ENCODE measurements at regions not wholly inside any gene's neighbourhood (a gene's known extent, or its start where the extent isn't known, plus 50 kb on each side); places are given as distances from the start of the nearest gene placed in this dataset.

- Histone ChIP-seq H3K36me3 (no peaks in the 10 kb centered on the region), H3K4me3 (ENCODE audit: low read depth in 1 of 2, low read length in 1 of 2) (no peak overlapping the region), H3K27me3 (no peaks in the 10 kb centered on the region), H3K4me1 (ENCODE audit: control insufficient read depth in 1 of 2, insufficient read depth in 1 of 2, low read depth in 1 of 2, low read length in 1 of 2) (no peaks in the 10 kb centered on the region), H3K9me3 (no peaks in the 10 kb centered on the region), H3K27ac (no peak overlapping the region)
- TF ChIP-seq, protein P1, sequence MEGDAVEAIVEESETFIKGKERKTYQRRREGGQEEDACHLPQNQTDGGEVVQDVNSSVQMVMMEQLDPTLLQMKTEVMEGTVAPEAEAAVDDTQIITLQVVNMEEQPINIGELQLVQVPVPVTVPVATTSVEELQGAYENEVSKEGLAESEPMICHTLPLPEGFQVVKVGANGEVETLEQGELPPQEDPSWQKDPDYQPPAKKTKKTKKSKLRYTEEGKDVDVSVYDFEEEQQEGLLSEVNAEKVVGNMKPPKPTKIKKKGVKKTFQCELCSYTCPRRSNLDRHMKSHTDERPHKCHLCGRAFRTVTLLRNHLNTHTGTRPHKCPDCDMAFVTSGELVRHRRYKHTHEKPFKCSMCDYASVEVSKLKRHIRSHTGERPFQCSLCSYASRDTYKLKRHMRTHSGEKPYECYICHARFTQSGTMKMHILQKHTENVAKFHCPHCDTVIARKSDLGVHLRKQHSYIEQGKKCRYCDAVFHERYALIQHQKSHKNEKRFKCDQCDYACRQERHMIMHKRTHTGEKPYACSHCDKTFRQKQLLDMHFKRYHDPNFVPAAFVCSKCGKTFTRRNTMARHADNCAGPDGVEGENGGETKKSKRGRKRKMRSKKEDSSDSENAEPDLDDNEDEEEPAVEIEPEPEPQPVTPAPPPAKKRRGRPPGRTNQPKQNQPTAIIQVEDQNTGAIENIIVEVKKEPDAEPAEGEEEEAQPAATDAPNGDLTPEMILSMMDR (IDR thresholded peaks at IDR 0.05), result no peak
These were observed 581.5 kb upstream of the KLF12 start for GRCh38 chr13:74715718-74716117.

DNA sequence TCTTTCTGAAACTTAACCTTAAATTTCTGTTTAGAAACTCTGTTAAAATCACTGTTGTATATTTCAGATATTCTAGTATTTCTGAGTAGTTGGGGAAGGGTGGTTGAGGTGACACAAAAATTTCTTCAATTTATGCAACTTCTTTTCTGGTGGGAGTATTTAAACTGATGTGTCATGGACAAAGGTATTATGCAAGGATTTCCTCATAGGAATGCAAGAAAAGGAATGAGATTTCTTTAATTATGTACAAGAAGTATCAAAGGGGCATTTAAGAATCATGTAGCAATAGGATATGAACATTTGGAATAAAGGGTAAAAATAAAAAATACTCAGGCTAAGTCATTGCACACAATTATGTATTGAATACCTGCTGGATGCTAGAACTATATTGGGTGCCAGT lies 575.8 kb upstream of the KLF12 start:
- no peaks in the 10 kb centered on the region for H3K9me3 ChIP-seq
- TF ChIP-seq, protein P1 (IDR thresholded peaks at IDR 0.05), result no peak
- no peaks in the 10 kb centered on the region for H3K4me1 ChIP-seq (ENCODE audit: control insufficient read depth in 1 of 2, insufficient read depth in 1 of 2, low read depth in 1 of 2, low read length in 1 of 2)
- H3K27ac ChIP-seq, result no peak overlapping the region
- H3K36me3 ChIP-seq, result no peaks in the 10 kb centered on the region
- no peaks in the 10 kb centered on the region for H3K27me3 ChIP-seq
- no peak overlapping the region for H3K4me3 ChIP-seq (ENCODE audit: low read depth in 1 of 2, low read length in 1 of 2)

- Histone ChIP-seq H3K27me3 (no peaks in the 10 kb centered on the region), H3K36me3 (no peaks in the 10 kb centered on the region), H3K9me3 (no peaks in the 10 kb centered on the region), H3K4me3 (ENCODE audit: low read depth in 1 of 2, low read length in 1 of 2) (no peak overlapping the region), H3K4me1 (ENCODE audit: control insufficient read depth in 1 of 2, insufficient read depth in 1 of 2, low read depth in 1 of 2, low read length in 1 of 2) (no peaks in the 10 kb centered on the region), H3K27ac (no peak overlapping the region)
- TF ChIP-seq, protein P1 (IDR thresholded peaks at IDR 0.05), result no peak
These were observed 575.0 kb upstream of the KLF12 start for GRCh38 chr13:74709226-74709625.

DNA sequence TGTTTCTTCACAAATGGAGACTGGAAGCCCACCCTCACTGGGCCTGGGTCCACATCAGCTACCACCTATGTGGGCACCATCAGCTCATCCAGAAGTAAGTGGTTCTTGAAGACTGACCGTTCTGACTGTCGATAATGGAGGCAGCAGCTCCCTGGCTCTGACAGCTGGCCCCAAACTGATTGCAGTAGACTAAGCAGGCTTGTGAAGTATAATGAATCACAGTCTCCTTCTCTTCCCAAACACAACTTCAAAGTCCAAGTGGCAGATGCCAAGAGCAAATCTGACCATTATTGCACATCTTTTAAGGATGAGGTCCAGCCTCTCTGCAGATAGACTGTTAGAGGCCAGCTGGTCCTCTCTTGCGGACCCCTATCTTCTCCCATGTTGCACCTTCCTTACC lies 574.4 kb upstream of the KLF12 start:
- H3K27ac ChIP-seq, result no peak overlapping the region
- H3K4me1 ChIP-seq (ENCODE audit: control insufficient read depth in 1 of 2, insufficient read depth in 1 of 2, low read depth in 1 of 2, low read length in 1 of 2), result no peaks in the 10 kb centered on the region
- no peaks in the 10 kb centered on the region for H3K27me3 ChIP-seq
- TF ChIP-seq, protein P1 (IDR thresholded peaks at IDR 0.05), result no peak
- no peaks in the 10 kb centered on the region for H3K9me3 ChIP-seq
- H3K4me3 ChIP-seq (ENCODE audit: low read depth in 1 of 2, low read length in 1 of 2), result no peak overlapping the region
- no peaks in the 10 kb centered on the region for H3K36me3 ChIP-seq

- Histone ChIP-seq H3K36me3 (no peaks in the 10 kb centered on the region), H3K4me1 (ENCODE audit: control insufficient read depth in 1 of 2, insufficient read depth in 1 of 2, low read depth in 1 of 2, low read length in 1 of 2) (no peaks in the 10 kb centered on the region), H3K9me3 (no peaks in the 10 kb centered on the region), H3K4me3 (ENCODE audit: low read depth in 1 of 2, low read length in 1 of 2) (no peak overlapping the region), H3K27ac (no peak overlapping the region), H3K27me3 (no peaks in the 10 kb centered on the region)
- TF ChIP-seq, protein P1 (IDR thresholded peaks at IDR 0.05), result no peak
These were observed 573.1 kb upstream of the KLF12 start for GRCh38 chr13:74707291-74707690.

DNA sequence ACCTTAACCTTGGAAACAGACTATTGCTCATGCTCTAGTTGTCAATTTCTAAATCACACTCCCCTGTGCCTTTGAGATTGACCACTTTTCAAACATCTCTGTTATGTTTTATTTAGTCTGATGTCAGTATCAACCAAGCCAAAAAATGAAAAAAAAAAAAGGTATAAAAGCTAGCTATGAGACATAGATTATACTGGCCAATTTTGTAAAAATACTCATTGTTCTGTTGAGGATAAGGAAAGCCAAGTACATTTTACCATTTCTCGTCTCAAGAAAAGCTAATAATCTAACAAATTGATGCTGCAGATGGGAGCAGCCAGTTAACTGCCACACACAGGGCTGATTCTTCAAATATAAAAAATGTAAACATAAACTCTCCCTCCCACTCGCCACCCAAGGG lies 572.6 kb upstream of the KLF12 start:
- H3K27ac ChIP-seq, result no peak overlapping the region
- TF ChIP-seq, protein P1 (IDR thresholded peaks at IDR 0.05), result no peak
- H3K36me3 ChIP-seq, result no peaks in the 10 kb centered on the region
- no peak overlapping the region for H3K4me3 ChIP-seq (ENCODE audit: low read depth in 1 of 2, low read length in 1 of 2)
- no peaks in the 10 kb centered on the region for H3K9me3 ChIP-seq
- no peaks in the 10 kb centered on the region for H3K4me1 ChIP-seq (ENCODE audit: control insufficient read depth in 1 of 2, insufficient read depth in 1 of 2, low read depth in 1 of 2, low read length in 1 of 2)
- H3K27me3 ChIP-seq, result no peaks in the 10 kb centered on the region
